IMR-90 (cell line): ENCODE measurements at regions not wholly inside any gene's neighbourhood (a gene's known extent, or its start where the extent isn't known, plus 50 kb on each side); places are given as distances from the start of the nearest gene placed in this dataset.

Source experiments
- ATAC-seq: fragments of 200-7000 bp; cut with Tn5 transposase; 2 replicates; pipeline ENCODE4 v1.9.1; 2020; ENCODE audit warnings: low read depth, mild to moderate bottlenecking, moderate library complexity
- BruUV-seq: library from RNA; stranded (reverse); fragments of 400-500 nt; replicated peaks from 2 replicates; lab custom pipeline; 2021; lab: Mats Ljungman, UMichigan
- CTCF ChIA-PET: fragments of 300-600 bp; formaldehyde crosslinking; extraction: SDS; loops from one replicate; lab custom pipeline; 2021; ENCODE audit warnings: antibody characterized with exemption; lab: Yijun Ruan, JAX
- POLR2A ChIA-PET: fragments of 300-600 bp; sonication (Branson Sonifier 250); formaldehyde crosslinking; loops from one replicate; lab custom pipeline; 2022; ENCODE audit warnings: antibody characterized with exemption; ENCODE audit not compliant: unreplicated experiment; lab: Charles Lee
- DNase-seq: peaks from one replicate; pipeline ENCODE4 v3.0.0; 2013
- H2AFZ ChIP-seq: replicated peaks from 2 replicates; pipeline ENCODE3; 2013; ENCODE audit warnings: low read length, mild to moderate bottlenecking; ENCODE audit not compliant: poor library complexity
- H2AK5ac ChIP-seq: 2 replicates; pipeline ENCODE4 v1.6.1; 2013; ENCODE audit warnings: low read depth, low read length, inconsistent platforms
- H2AK9ac ChIP-seq: replicated peaks from 2 replicates; pipeline ENCODE3; 2013; ENCODE audit warnings: mild to moderate bottlenecking, low read depth, low read length, moderate library complexity; ENCODE audit not compliant: poor library complexity
- H2BK120ac ChIP-seq: 2 replicates; pipeline ENCODE4 v1.6.1; 2013; ENCODE audit warnings: low read depth, low read length, inconsistent platforms
- H2BK15ac ChIP-seq: 3 replicates; pipeline ENCODE4 v1.6.1; 2013; ENCODE audit warnings: low read depth, low read length, inconsistent platforms
- H2BK20ac ChIP-seq: 2 replicates; pipeline ENCODE4 v1.6.1; 2013; ENCODE audit warnings: low read depth, mild to moderate bottlenecking, inconsistent platforms, low read length, moderate library complexity
- H2BK5ac ChIP-seq: 2 replicates; pipeline ENCODE4 v1.6.1; 2013; ENCODE audit warnings: mild to moderate bottlenecking, low read depth, low read length, inconsistent platforms; ENCODE audit not compliant: poor library complexity, severe bottlenecking
- H3K14ac ChIP-seq: replicated peaks from 2 replicates; pipeline ENCODE4 v1.6.1; 2013; ENCODE audit warnings: low read depth, low read length, inconsistent platforms
- H3K18ac ChIP-seq: 2 replicates; pipeline ENCODE4 v1.6.1; 2013; ENCODE audit warnings: low read depth, low read length, control low read depth
- H3K23ac ChIP-seq: 2 replicates; pipeline ENCODE4 v1.6.1; 2013; ENCODE audit warnings: low read depth, low read length, inconsistent platforms
- H3K27ac ChIP-seq: 2 replicates; pipeline ENCODE4 v1.5.1; 2013; ENCODE audit warnings: mild to moderate bottlenecking, control low read depth, low read length; ENCODE audit not compliant: insufficient read depth
- H3K27me3 ChIP-seq: 2 replicates; pipeline ENCODE4 v1.6.1; 2013; ENCODE audit warnings: low read length; ENCODE audit not compliant: control insufficient read depth, insufficient read depth
- H3K36me3 ChIP-seq: 2 replicates; pipeline ENCODE4 v1.6.1; 2013; ENCODE audit warnings: low read length, mixed read lengths; ENCODE audit not compliant: control insufficient read depth, insufficient read depth
- H3K4ac ChIP-seq: 2 replicates; pipeline ENCODE4 v1.6.1; 2013; ENCODE audit warnings: low read depth, low read length, inconsistent platforms
- H3K4me1 ChIP-seq: 2 replicates; pipeline ENCODE4 v1.6.1; 2013; ENCODE audit warnings: low read length, mixed read lengths; ENCODE audit not compliant: control insufficient read depth, insufficient read depth
- H3K4me2 ChIP-seq: 2 replicates; pipeline ENCODE4 v1.6.1; 2013; ENCODE audit warnings: low read depth, mild to moderate bottlenecking, control low read depth, low read length, moderate library complexity
- H3K4me3 ChIP-seq: 2 replicates; pipeline ENCODE4 v1.5.1; 2013; ENCODE audit warnings: low read depth, mild to moderate bottlenecking, control low read depth, low read length, moderate library complexity; ENCODE audit not compliant: insufficient read depth
- H3K56ac ChIP-seq: 2 replicates; pipeline ENCODE4 v1.6.1; 2013; ENCODE audit warnings: low read length, inconsistent platforms; ENCODE audit not compliant: insufficient read depth; ENCODE audit errors: extremely low read depth
- H3K79me1 ChIP-seq, 2 experiments: 2 replicates each; pipeline ENCODE4 v1.6.1; 2013; ENCODE audit warnings: low read length in 2 of 2, inconsistent platforms in 1 of 2, low read depth in 1 of 2
- H3K9ac ChIP-seq: 2 replicates; pipeline ENCODE4 v1.6.1; 2013; ENCODE audit warnings: low read depth, low read length, control low read depth
- H3K9me1 ChIP-seq: 2 replicates; pipeline ENCODE4 v1.6.1; 2013; ENCODE audit warnings: low read length, inconsistent platforms; ENCODE audit not compliant: insufficient read depth
- H3K9me3 ChIP-seq: 2 replicates; pipeline ENCODE4 v1.6.1; 2013; ENCODE audit warnings: low read length; ENCODE audit not compliant: control insufficient read depth, insufficient read depth
- H4K20me1 ChIP-seq: 2 replicates; pipeline ENCODE4 v1.6.1; 2013; ENCODE audit warnings: low read length, inconsistent platforms; ENCODE audit not compliant: insufficient read depth
- H4K5ac ChIP-seq: 2 replicates; pipeline ENCODE4 v1.6.1; 2013; ENCODE audit warnings: mild to moderate bottlenecking, low read depth, low read length, control low read depth
- H4K8ac ChIP-seq, 2 experiments: 2 replicates each; pipeline ENCODE4 v1.6.1; 2013; ENCODE audit warnings: low read depth in 2 of 2, low read length in 2 of 2, control low read depth in 1 of 2, inconsistent platforms in 1 of 2
- H4K91ac ChIP-seq: 2 replicates; pipeline ENCODE4 v1.6.1; 2013; ENCODE audit warnings: low read depth, low read length, inconsistent platforms; ENCODE audit not compliant: insufficient read depth
- BHLHE40 ChIP-seq: fragments of 150-350 bp; IDR thresholded peaks from 2 replicates; pipeline ENCODE4 v1.6.1; 2016; ENCODE audit warnings: mild to moderate bottlenecking, low read depth, low read length
- MAFK ChIP-seq: IDR thresholded peaks from 2 replicates; pipeline ENCODE4 v1.6.1; 2012; ENCODE audit warnings: low read depth, low read length, improper control_type of control experiment
- MAZ ChIP-seq: IDR thresholded peaks from 2 replicates; pipeline ENCODE4 v1.6.1; 2012; ENCODE audit warnings: low read depth, mild to moderate bottlenecking, low read length, improper control_type of control experiment, moderate library complexity, borderline replicate concordance
- RFX5 ChIP-seq: IDR thresholded peaks from 2 replicates; pipeline ENCODE4 v1.8.0; 2012; ENCODE audit warnings: low read depth, mild to moderate bottlenecking, low read length, moderate library complexity
- SMC3 ChIP-seq: fragments of 150-350 bp; IDR thresholded peaks from 2 replicates; pipeline ENCODE4 v1.6.1; 2016; ENCODE audit warnings: low read depth, mild to moderate bottlenecking, antibody characterized with exemption, low read length, moderate library complexity
- WGBS, 2 experiments: methylation state at CpG; one replicate each; pipeline versions ENCODE4 v1.1.5 to v1.1.7; 2013; ENCODE audit warnings: missing lambda C conversion rate in 2 of 2; ENCODE audit not compliant: insufficient read length in 1 of 2; ENCODE audit errors: extremely low coverage in 2 of 2; 5-methylcytosine and 5-hydroxymethylcytosine counted together
- dilution Hi-C: fragments of 300-500 bp; cut with HindIII; formaldehyde crosslinking; loops from one replicate; pipeline ENCODE4 v1.14.3; 2018; ENCODE audit warnings: low sequenced_read_pairs; ENCODE audit not compliant: unreplicated experiment
- in situ Hi-C: fragments of 300-500 bp; cut with MboI; formaldehyde crosslinking; loops from 3 replicates; pipeline ENCODE4 v1.14.3; 2019; ENCODE audit warnings: low sequenced_read_pairs, inconsistent platforms, mixed read lengths
- intact Hi-C: fragments of 100-400 bp; cut with micrococcal nuclease; formaldehyde crosslinking; loops from 2 replicates; pipeline ENCODE4 v1.10.0; 2022

GRCh38 chrX:85504381-85504780 is 124.9 kb upstream of the POF1B start:
- no peak overlapping the region for H4K5ac ChIP-seq
- H3K4me2 ChIP-seq: no peak overlapping the region
- no peak for TF ChIP-seq BHLHE40
- no peak for TF ChIP-seq SMC3
- TF ChIP-seq MAFK: no peak
- no peak for TF ChIP-seq RFX5
- TF ChIP-seq MAZ: no peak
- no peak overlapping the region for H3K14ac ChIP-seq
- H3K4ac ChIP-seq: no peak overlapping the region
- H4K20me1 ChIP-seq: no peaks in the 10 kb centered on the region
- H2BK15ac ChIP-seq: no peak overlapping the region
- H2BK120ac ChIP-seq: no peak overlapping the region
- no peaks in the 10 kb centered on the region for H3K27me3 ChIP-seq
- H3K36me3 ChIP-seq: no peaks in the 10 kb centered on the region
- H3K27ac ChIP-seq: no peak overlapping the region
- no peaks in the 10 kb centered on the region for H3K79me1 ChIP-seq
- H3K18ac ChIP-seq: no peak overlapping the region
- ChIA-PET CTCF (no interaction called here), POLR2A (no interaction called here)
- H3K4me3 ChIP-seq: no peak overlapping the region
- no peak overlapping the region for H4K8ac ChIP-seq
- H2AK5ac ChIP-seq: no peak overlapping the region
- H3K9ac ChIP-seq: no peak overlapping the region
- in situ Hi-C loops: no loop called here
- no TSS peak for BruUV-seq
- WGBS, 2 experiments: no CpG with 5 or more reads among the region's 1 CpG
- DNase-seq: no peak
- H3K9me1 ChIP-seq: no peaks in the 10 kb centered on the region
- H3K9me3 ChIP-seq: no peaks in the 10 kb centered on the region
- no peak overlapping the region for H2AFZ ChIP-seq
- no peak overlapping the region for H3K56ac ChIP-seq
- H4K91ac ChIP-seq: no peak overlapping the region
- intact Hi-C loops: no loop called here
- no peak overlapping the region for H3K23ac ChIP-seq
- H2BK20ac ChIP-seq: no peak overlapping the region
- H3K4me1 ChIP-seq: no peaks in the 10 kb centered on the region
- no peak for ATAC-seq
- no peak overlapping the region for H2AK9ac ChIP-seq
- no peak overlapping the region for H2BK5ac ChIP-seq
- dilution Hi-C loops: no loop called here
